HG03066 (cell line): ENCODE measurements at regions not wholly inside any gene's neighbourhood (a gene's known extent, or its start where the extent isn't known, plus 50 kb on each side); places are given as distances from the start of the nearest gene placed in this dataset.
"Not testable (repeated sequence)": the region's sequence is repeated elsewhere in the genome, so short reads cannot be mapped to it uniquely, and the experiment has no call there.

Source experiments
- ATAC-seq: cut with Tn5 transposase; IDR thresholded peaks from one replicate; pipeline ENCODE4 v1.9.1; 2021; ENCODE audit warnings: low read depth; ENCODE audit not compliant: unreplicated experiment

GRCh38 chr3:84165328-84165727 lies 793.5 kb upstream of the CADM2 start:
- ATAC-seq: no peak

GRCh38 chr3:84175449-84175848 lies 783.3 kb upstream of the CADM2 start:
- ATAC-seq: no peak

GRCh38 chr3:84184937-84185336 lies 773.9 kb upstream of the CADM2 start:
- ATAC-seq: no peak

DNA sequence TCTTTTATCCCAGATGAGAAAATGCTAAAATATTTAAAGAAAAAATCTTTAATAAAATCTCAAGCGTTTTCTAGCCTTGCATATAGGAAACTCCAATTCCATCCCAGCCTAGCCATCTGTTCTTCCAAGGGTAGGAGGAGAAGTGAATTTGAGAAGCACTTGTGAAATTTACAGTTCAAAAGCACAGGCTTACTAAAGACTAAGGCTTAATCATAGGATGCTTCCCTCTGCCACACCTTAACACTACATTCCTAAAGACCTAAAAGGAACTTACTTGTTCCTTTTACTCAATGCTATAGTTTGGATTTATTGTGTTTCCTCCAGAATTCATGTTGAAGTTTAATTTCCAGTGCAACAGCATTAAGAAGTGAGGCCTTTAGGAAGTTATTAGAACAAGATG lies 764.8 kb upstream of the CADM2 start:
- no peak for ATAC-seq

DNA sequence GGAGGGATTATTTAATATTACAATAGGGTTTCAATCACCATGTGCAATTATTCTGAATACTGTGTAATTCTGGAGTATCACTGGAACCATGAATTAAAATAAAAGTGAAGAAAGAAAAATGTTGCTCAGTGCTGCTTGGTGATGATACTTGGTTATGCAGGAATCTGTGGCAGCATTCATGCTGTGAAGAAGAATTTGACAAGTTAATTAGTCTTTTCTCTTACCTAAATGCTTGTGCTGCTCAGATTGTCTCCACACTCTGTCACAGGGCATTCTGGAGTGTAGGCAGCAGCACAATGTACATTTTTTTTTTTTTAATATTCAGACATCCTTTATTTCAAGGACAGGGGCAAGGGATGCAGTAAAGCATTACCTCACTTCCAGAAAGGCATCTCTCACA lies 749.3 kb upstream of the CADM2 start:
- no peak for ATAC-seq

GRCh38 chr3:84223512-84223911 lies 735.3 kb upstream of the CADM2 start:
- no peak for ATAC-seq

DNA sequence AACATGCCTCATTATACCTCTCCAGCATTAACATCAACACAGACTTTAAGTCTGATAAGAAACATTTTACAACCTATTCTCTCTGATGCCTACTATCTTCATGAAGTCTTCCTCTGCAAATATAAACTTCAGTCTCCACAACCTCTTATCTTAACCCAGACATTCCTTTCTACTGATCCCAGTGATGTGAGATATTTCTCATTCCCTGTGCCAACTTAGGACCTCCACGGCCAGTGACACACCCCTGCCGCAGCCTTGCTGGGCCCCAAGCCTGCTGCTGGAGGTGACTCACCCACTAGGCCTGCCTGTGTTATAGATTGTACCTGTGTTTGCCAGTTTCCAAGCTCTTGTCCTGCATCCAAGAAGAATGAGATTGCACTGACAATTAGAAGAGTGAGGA lies 734.5 kb upstream of the CADM2 start:
- ATAC-seq: no peak

- no peak for ATAC-seq
These were observed 722.5 kb upstream of the CADM2 start for GRCh38 chr3:84236261-84236660.

- no peak for ATAC-seq
These were observed 713.0 kb upstream of the CADM2 start for GRCh38 chr3:84245789-84246188.

GRCh38 chr3:84260596-84260995 lies 698.2 kb upstream of the CADM2 start:
- no peak for ATAC-seq

GRCh38 chr3:84265768-84266167 lies 693.0 kb upstream of the CADM2 start:
- ATAC-seq: no peak

DNA sequence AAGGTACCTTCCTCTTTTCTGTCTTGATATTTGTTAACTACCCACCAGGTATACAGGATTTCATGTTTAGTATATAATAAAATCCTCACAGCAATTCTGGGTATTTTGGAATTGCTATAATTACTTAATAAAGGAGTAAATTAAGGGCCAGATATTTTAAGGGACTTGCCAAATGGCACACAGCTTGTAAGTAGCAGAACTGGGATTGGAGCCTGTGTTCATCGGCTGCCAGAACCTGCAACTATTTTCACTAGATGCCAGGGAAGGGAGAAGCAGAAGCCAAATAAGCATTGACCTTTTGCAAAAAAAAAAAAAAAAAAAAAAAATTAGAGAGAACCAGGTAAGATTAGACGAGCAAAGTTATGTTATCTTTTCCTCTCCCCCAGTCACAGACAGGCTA lies 683.3 kb upstream of the CADM2 start:
- ATAC-seq: no peak

- no peak for ATAC-seq
These were observed 681.1 kb upstream of the CADM2 start for GRCh38 chr3:84277562-84278224.

DNA sequence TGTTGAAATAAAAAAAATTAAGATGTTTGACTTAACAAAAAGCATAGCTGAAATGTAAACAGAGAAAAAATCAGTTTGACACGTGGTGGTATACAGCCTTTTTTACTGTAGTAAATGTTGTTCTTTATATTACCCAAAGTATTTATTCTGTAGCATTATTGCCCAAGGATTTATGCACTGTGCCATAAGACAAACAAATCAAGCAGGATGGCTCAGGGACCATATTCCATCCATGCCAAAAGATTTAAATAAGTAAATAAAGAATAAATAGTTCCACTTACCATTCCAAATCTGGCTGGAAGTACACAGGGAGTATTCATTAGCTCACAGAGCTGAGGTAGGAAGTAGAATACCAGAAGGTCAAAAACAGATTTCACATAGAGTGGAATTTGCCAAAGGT lies 666.7 kb upstream of the CADM2 start:
- ATAC-seq: no peak

DNA sequence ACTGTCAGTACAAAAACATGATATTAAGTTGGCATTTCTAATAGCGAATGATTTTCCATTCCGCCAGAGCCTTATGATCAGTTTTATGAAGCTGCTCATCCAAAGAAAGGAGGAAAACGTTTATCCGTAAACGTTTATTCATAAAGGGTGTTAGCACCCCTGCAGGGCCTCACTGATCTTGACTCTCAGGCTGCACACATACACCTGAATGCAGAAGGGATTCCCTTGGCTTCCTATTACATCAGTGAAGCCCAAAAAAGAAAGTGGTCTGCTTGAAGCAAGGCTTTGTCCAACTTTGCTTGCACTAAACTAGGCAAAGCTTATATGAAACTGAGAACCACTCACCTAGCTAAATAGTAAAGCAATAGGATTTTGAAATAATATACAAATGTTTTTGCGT lies 659.5 kb upstream of the CADM2 start:
- ATAC-seq: no peak

- no peak for ATAC-seq
These were observed 654.6 kb upstream of the CADM2 start for GRCh38 chr3:84304214-84304613.

GRCh38 chr3:84307339-84307738 lies 651.5 kb upstream of the CADM2 start:
- ATAC-seq: no peak

- no peak for ATAC-seq
These were observed 650.4 kb upstream of the CADM2 start for GRCh38 chr3:84308379-84308778.

GRCh38 chr3:84318273-84318809 lies 640.4 kb upstream of the CADM2 start:
- no peak for ATAC-seq

GRCh38 chr3:84365563-84366278 lies 593.1 kb upstream of the CADM2 start:
- ATAC-seq: not testable (repeated sequence)
